ENCODE measurements at regions not wholly inside any gene's neighbourhood (a gene's known extent, or its start where the extent isn't known, plus 50 kb on each side); places are given as distances from the start of the nearest gene placed in this dataset.
A peak's percentile ranks its signal among the peaks of the same experiment; 100 is the strongest.

GRCh38 chr2:39522518-39522877 lies 85.4 kb upstream of the MAP4K3 start:
- Histone ChIP-seq H3K4me1 (no peaks in the 10 kb centered on the region), H3K36me3 (no peaks in the 10 kb centered on the region), H3K27ac (no peak overlapping the region), H3K4me3 (no peak overlapping the region), H3K27me3 (no peaks in the 10 kb centered on the region), H3K9me3 (peaks cover 0 to 10% of the 10 kb centered on the region in 2 donors)
- intact Hi-C loops (cut with DNase I; ENCODE audit: low total_unique reads): loop anchor here (10.0 kb wide), 1 partner anchor 212 kb away; no protein-coding TSS in a partner anchor
- no peak for DNase-seq (ENCODE audit: low spot score in 2 of 2)
- TF ChIP-seq CTCF (IDR thresholded peaks at IDR 0.05): no peak
- TF ChIP-seq POLR2A (IDR thresholded peaks at IDR 0.05): no peak
- no peak for TF ChIP-seq POLR2AphosphoS5 (IDR thresholded peaks at IDR 0.05)

GRCh38 chr2:39523308-39524044 lies 86.4 kb upstream of the MAP4K3 start:
- H3K9me3 ChIP-seq: peaks cover 0 to 10% of the 10 kb centered on the region in 2 donors
- intact Hi-C loops (cut with DNase I; ENCODE audit: low total_unique reads): loop anchor here (10.0 kb wide), 1 partner anchor 211 kb away; no protein-coding TSS in a partner anchor
- no peak overlapping the region for H3K4me3 ChIP-seq
- no peak for TF ChIP-seq CTCF (IDR thresholded peaks at IDR 0.05)
- no peak for TF ChIP-seq POLR2AphosphoS5 (IDR thresholded peaks at IDR 0.05)
- TF ChIP-seq POLR2A (IDR thresholded peaks at IDR 0.05): no peak
- no peak for DNase-seq (ENCODE audit: low spot score in 2 of 2)
- no peaks in the 10 kb centered on the region for H3K27me3 ChIP-seq
- H3K4me1 ChIP-seq: no peaks in the 10 kb centered on the region
- H3K27ac ChIP-seq: no peak overlapping the region
- no peaks in the 10 kb centered on the region for H3K36me3 ChIP-seq

GRCh38 chr2:39524061-39524460 lies 87.0 kb upstream of the MAP4K3 start:
- intact Hi-C loops (cut with DNase I; ENCODE audit: low total_unique reads): loop anchor here (10.0 kb wide), 1 partner anchor 211 kb away; no protein-coding TSS in a partner anchor
- Histone ChIP-seq H3K27ac (no peak overlapping the region), H3K27me3 (no peaks in the 10 kb centered on the region), H3K4me3 (no peak overlapping the region), H3K9me3 (peaks cover 0 to 10% of the 10 kb centered on the region in 2 donors), H3K4me1 (no peaks in the 10 kb centered on the region), H3K36me3 (no peaks in the 10 kb centered on the region)
- DNase-seq (ENCODE audit: low spot score in 2 of 2): no peak
- TF ChIP-seq POLR2AphosphoS5 (IDR thresholded peaks at IDR 0.05) (no peak), CTCF (IDR thresholded peaks at IDR 0.05) (no peak), POLR2A (IDR thresholded peaks at IDR 0.05) (no peak)

- no peaks in the 10 kb centered on the region for H3K36me3 ChIP-seq
- H3K4me1 ChIP-seq: no peaks in the 10 kb centered on the region
- peaks cover 0 to 10% of the 10 kb centered on the region in 2 donors for H3K9me3 ChIP-seq
- intact Hi-C loops (cut with DNase I; ENCODE audit: low total_unique reads): loop anchor here (10.0 kb wide), 1 partner anchor 210 kb away; no protein-coding TSS in a partner anchor
- peak in 1 of 2 donors; percentile 46 for DNase-seq (ENCODE audit: low spot score in 2 of 2)
- no peaks in the 10 kb centered on the region for H3K27me3 ChIP-seq
- TF ChIP-seq POLR2A (IDR thresholded peaks at IDR 0.05) (no peak), CTCF (IDR thresholded peaks at IDR 0.05) (no peak), POLR2AphosphoS5 (IDR thresholded peaks at IDR 0.05) (no peak)
- no peak overlapping the region for H3K27ac ChIP-seq
- no peak overlapping the region for H3K4me3 ChIP-seq
Observed at GRCh38 chr2:39524756-39525635, 87.9 kb upstream of the MAP4K3 start.
